HCT116 (cell line): ENCODE measurements at regions not wholly inside any gene's neighbourhood (a gene's known extent, or its start where the extent isn't known, plus 50 kb on each side); places are given as distances from the start of the nearest gene placed in this dataset.

ENCODE experiments used
- ATAC-seq: fragments of 200-7000 bp; cut with Tn5 transposase; 2 replicates; pipeline ENCODE4 v1.9.1; 2020; ENCODE audit warnings: mild to moderate bottlenecking, moderate library complexity
- BruUV-seq: library from RNA; stranded (reverse); fragments of 400-500 nt; replicated peaks from 2 replicates; lab custom pipeline; 2021; lab: Mats Ljungman, UMichigan
- CTCF ChIA-PET: fragments of 300-600 bp; sonication (Branson Sonifier 250); formaldehyde crosslinking; loops from one replicate; lab custom pipeline; 2021; ENCODE audit warnings: antibody characterized with exemption; lab: Charles Lee
- POLR2A ChIA-PET: fragments of 300-600, 350-600 bp; sonication (Branson Sonifier 250); formaldehyde crosslinking; loops from one replicate; lab custom pipeline; 2021; ENCODE audit warnings: antibody characterized with exemption; lab: Charles Lee
- RAD21 ChIA-PET, 2 experiments: fragments of 300-600 bp; sonication (Branson Sonifier 250); formaldehyde crosslinking; loops; one replicate each; lab custom pipeline; 2023; ENCODE audit warnings: low total read pairs in 2 of 2; ENCODE audit not compliant: uncharacterized antibody in 2 of 2, unreplicated experiment in 2 of 2, low non-redundant PET in 1 of 2; lab: Charles Lee
- DNase-seq: peaks from one replicate; pipeline ENCODE4 v3.0.0-alpha.2; 2010; ENCODE audit warnings: low read depth, low spot score
- H2AFZ ChIP-seq: fragments of 200-600 bp; shearing (Covaris generic), sonication (generic); 2 replicates; pipeline ENCODE4 v1.6.1; 2017; ENCODE audit warnings: low read depth, mixed run types, mixed read lengths, antibody characterized with exemption, low read length; ENCODE audit not compliant: poor library complexity, severe bottlenecking
- H3K27ac ChIP-seq: 2 replicates; pipeline ENCODE4 v1.5.1; 2012; ENCODE audit warnings: low read depth, low read length
- H3K27me3 ChIP-seq: fragments of 200-600 bp; sonication (generic); 2 replicates; pipeline ENCODE4 v1.6.1; 2016; ENCODE audit warnings: mixed run types, low read length, mixed read lengths; ENCODE audit not compliant: insufficient read depth
- H3K36me3 ChIP-seq, 2 experiments: fragments of 200-500 bp in 1 of 2; fragments of 200-600 bp in 1 of 2; sonication (Bioruptor generic) in 1 of 2; sonication (generic) in 1 of 2; 2 replicates each; pipeline versions ENCODE4 v1.5.1 to v1.6.1; 2014 to 2016; ENCODE audit warnings: low read length in 2 of 2, inconsistent platforms in 1 of 2, mixed read lengths in 1 of 2, mixed run types in 1 of 2; ENCODE audit not compliant: insufficient read depth in 2 of 2, control insufficient read depth in 1 of 2
- H3K4me1 ChIP-seq, 2 experiments: fragments of 200-600 bp in 1 of 2; sonication (generic) in 1 of 2; 2 replicates each; pipeline versions ENCODE4 v1.5.1 to v1.6.1; 2012 to 2017; ENCODE audit warnings: low read length in 2 of 2, inconsistent platforms in 1 of 2, mild to moderate bottlenecking in 1 of 2, mixed read lengths in 1 of 2, mixed run types in 1 of 2, moderate library complexity in 1 of 2; ENCODE audit not compliant: insufficient read depth in 2 of 2, control insufficient read depth in 1 of 2
- H3K4me2 ChIP-seq: fragments of 200-600 bp; sonication (generic); 2 replicates; pipeline ENCODE4 v1.6.1; 2017; ENCODE audit warnings: mixed run types, low read length, mixed read lengths
- H3K4me3 ChIP-seq, 2 experiments: fragments of 200-600 bp in 1 of 2; sonication (generic) in 1 of 2; replicated peaks in 1 of 2; 2 replicates each; pipeline ENCODE4 v1.5.1; 2011 to 2016; ENCODE audit warnings: low read length in 2 of 2, control low read depth in 1 of 2, low read depth in 1 of 2, mild to moderate bottlenecking in 1 of 2, mixed read lengths in 1 of 2, mixed run types in 1 of 2
- H3K79me2 ChIP-seq: fragments of 200-600 bp; sonication (generic); 2 replicates; pipeline ENCODE4 v1.6.1; 2017; ENCODE audit warnings: mild to moderate bottlenecking, mixed run types, low read length, moderate library complexity, mixed read lengths; ENCODE audit not compliant: insufficient read depth
- H3K9ac ChIP-seq: fragments of 200-600 bp; sonication (generic); 2 replicates; pipeline ENCODE4 v1.6.1; 2016; ENCODE audit warnings: low read length, mixed read lengths
- H3K9me2 ChIP-seq: fragments of 200-600 bp; sonication (generic), shearing (Covaris generic); 2 replicates; pipeline ENCODE4 v1.6.1; 2017; ENCODE audit warnings: mixed run types, mild to moderate bottlenecking, moderate library complexity; ENCODE audit not compliant: insufficient read depth
- H3K9me3 ChIP-seq, 2 experiments: fragments of 200-500 bp in 1 of 2; fragments of 200-600 bp in 1 of 2; sonication (Bioruptor generic) in 1 of 2; sonication (generic) in 1 of 2; 2 replicates each; pipeline ENCODE4 v1.6.1; 2014 to 2017; ENCODE audit warnings: low read length in 2 of 2, mixed read lengths in 2 of 2, inconsistent platforms in 1 of 2, low read depth in 1 of 2, mild to moderate bottlenecking in 1 of 2, mixed run types in 1 of 2, moderate library complexity in 1 of 2; ENCODE audit not compliant: control insufficient read depth in 1 of 2, insufficient read depth in 1 of 2
- H4K20me1 ChIP-seq: fragments of 200-600 bp; sonication (generic), shearing (Covaris generic); 2 replicates; pipeline ENCODE4 v1.6.1; 2017; ENCODE audit warnings: mixed run types, mild to moderate bottlenecking, moderate library complexity; ENCODE audit not compliant: insufficient read depth
- ATF3 ChIP-seq: IDR thresholded peaks from 2 replicates; pipeline ENCODE4 v1.6.1; 2012
- CEBPB ChIP-seq: IDR thresholded peaks from 2 replicates; pipeline ENCODE4 v1.6.1; 2012; ENCODE audit warnings: low read depth
- EGR1 ChIP-seq: IDR thresholded peaks from 2 replicates; pipeline ENCODE4 v1.6.1; 2012; ENCODE audit warnings: low read depth
- ELF1 ChIP-seq: IDR thresholded peaks from 2 replicates; pipeline ENCODE4 v1.6.1; 2012; ENCODE audit warnings: low read depth, borderline replicate concordance
- EZH2phosphoT487 ChIP-seq: fragments of 200-600 bp; IDR thresholded peaks from 2 replicates; pipeline ENCODE4 v1.6.1; 2018; ENCODE audit warnings: antibody characterized with exemption, borderline replicate concordance
- FOSL1 ChIP-seq: IDR thresholded peaks from 2 replicates; pipeline ENCODE4 v1.6.1; 2012; ENCODE audit warnings: low read depth
- JUND ChIP-seq: IDR thresholded peaks from 2 replicates; pipeline ENCODE4 v1.6.1; 2012
- POLR2A ChIP-seq: IDR thresholded peaks from 2 replicates; pipeline ENCODE4 v1.7.0; 2011; ENCODE audit warnings: borderline replicate concordance; ENCODE audit not compliant: insufficient read depth, insufficient read length; ENCODE audit errors: extremely low read depth
- POLR2AphosphoS5 ChIP-seq: IDR thresholded peaks from 2 replicates; pipeline ENCODE4 v1.6.1; 2011; ENCODE audit warnings: mild to moderate bottlenecking, low read depth, low read length, moderate library complexity
- REST ChIP-seq: IDR thresholded peaks from 2 replicates; pipeline ENCODE4 v1.6.1; 2012; ENCODE audit warnings: low read depth
- SP1 ChIP-seq: IDR thresholded peaks from 2 replicates; pipeline ENCODE4 v1.6.1; 2012; ENCODE audit warnings: low read depth
- SRF ChIP-seq: IDR thresholded peaks from 2 replicates; pipeline ENCODE4 v1.6.1; 2012; ENCODE audit warnings: low read depth
- YY1 ChIP-seq: IDR thresholded peaks from 2 replicates; pipeline ENCODE4 v1.6.1; 2011; ENCODE audit warnings: low read length, low read depth, moderate library complexity, mild to moderate bottlenecking; ENCODE audit not compliant: insufficient replicate concordance; ENCODE audit errors: extremely low read depth
- ZBTB33 ChIP-seq: IDR thresholded peaks from 2 replicates; pipeline ENCODE4 v1.6.1; 2011; ENCODE audit warnings: mild to moderate bottlenecking, low read length, moderate library complexity; ENCODE audit not compliant: insufficient replicate concordance; ENCODE audit errors: extremely low read depth
- ZFX ChIP-seq: fragments of 450-650 bp; IDR thresholded peaks from 2 replicates; pipeline ENCODE4 v1.6.1; 2017
- ZNF274 ChIP-seq: fragments of 200-500 bp; sonication (Bioruptor generic); IDR thresholded peaks from 2 replicates; pipeline ENCODE4 v1.6.1; 2014; ENCODE audit warnings: mild to moderate bottlenecking, low read depth, low read length, inconsistent platforms
- intact Hi-C: fragments of 100-400 bp; cut with micrococcal nuclease; formaldehyde crosslinking; loops from 2 replicates; pipeline ENCODE4 v1.10.0; 2022

GRCh38 chr14:84445486-84445885, 1084.5 kb upstream of the FLRT2 start:
- BruUV-seq: no TSS peak
- Histone ChIP-seq H3K4me1 (no peaks in the 10 kb centered on the region), H3K9me3 (peaks cover 5 to 19% of the 10 kb centered on the region in 2 experiments), H3K4me2 (no peak overlapping the region), H3K9me2 (no peaks in the 10 kb centered on the region), H3K27ac (no peak overlapping the region)
- intact Hi-C loops: no loop called here
- POLR2A ChIA-PET: no interaction called here
- TF ChIP-seq ATF3 (no peak), POLR2A (no peak), ELF1 (no peak), ZNF274 (no peak), ZBTB33 (no peak), ZFX (no peak), REST (no peak), JUND (no peak), EZH2phosphoT487 (no peak), FOSL1 (no peak), POLR2AphosphoS5 (no peak), SP1 (no peak), CEBPB (no peak), SRF (no peak), EGR1 (no peak), YY1 (no peak)
- TF ChIP-seq, all 23 proteins: peak for 0
- CTCF ChIA-PET: no interaction called here
- RAD21 ChIA-PET: no interaction called here
- ATAC-seq: no peak
- no peak for DNase-seq
- Histone ChIP-seq H3K27me3 (no peaks in the 10 kb centered on the region), H3K36me3 (no peaks in the 10 kb centered on the region), H3K9ac (no peak overlapping the region), H3K4me3 (no peak overlapping the region), H4K20me1 (no peaks in the 10 kb centered on the region), H3K79me2 (no peaks in the 10 kb centered on the region), H2AFZ (no peak overlapping the region)
